ENCODE measurements at regions not wholly inside any gene's neighbourhood (a gene's known extent, or its start where the extent isn't known, plus 50 kb on each side); places are given as distances from the start of the nearest gene placed in this dataset.

DNA sequence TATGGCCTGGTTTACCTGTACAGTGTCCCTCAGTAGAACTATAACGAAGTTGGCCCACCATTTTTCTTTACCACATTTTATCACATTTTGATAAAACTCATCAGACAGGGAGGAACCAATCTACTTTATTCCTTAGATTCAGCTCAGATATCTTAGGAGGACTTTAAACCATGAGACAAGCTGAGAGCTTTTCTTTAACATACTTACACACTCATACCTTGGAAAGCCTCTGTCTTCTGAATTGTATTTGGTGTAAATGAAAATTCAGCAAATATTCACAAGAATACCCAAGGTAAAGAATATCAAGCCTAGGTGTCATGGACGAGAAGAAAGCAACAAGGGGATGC lies 313.2 kb downstream of the ENC1 start:
- H3K36me3 ChIP-seq, result no peaks in the 10 kb centered on the region
- no peaks in the 10 kb centered on the region for H3K4me1 ChIP-seq
- TF ChIP-seq, protein P1, sequence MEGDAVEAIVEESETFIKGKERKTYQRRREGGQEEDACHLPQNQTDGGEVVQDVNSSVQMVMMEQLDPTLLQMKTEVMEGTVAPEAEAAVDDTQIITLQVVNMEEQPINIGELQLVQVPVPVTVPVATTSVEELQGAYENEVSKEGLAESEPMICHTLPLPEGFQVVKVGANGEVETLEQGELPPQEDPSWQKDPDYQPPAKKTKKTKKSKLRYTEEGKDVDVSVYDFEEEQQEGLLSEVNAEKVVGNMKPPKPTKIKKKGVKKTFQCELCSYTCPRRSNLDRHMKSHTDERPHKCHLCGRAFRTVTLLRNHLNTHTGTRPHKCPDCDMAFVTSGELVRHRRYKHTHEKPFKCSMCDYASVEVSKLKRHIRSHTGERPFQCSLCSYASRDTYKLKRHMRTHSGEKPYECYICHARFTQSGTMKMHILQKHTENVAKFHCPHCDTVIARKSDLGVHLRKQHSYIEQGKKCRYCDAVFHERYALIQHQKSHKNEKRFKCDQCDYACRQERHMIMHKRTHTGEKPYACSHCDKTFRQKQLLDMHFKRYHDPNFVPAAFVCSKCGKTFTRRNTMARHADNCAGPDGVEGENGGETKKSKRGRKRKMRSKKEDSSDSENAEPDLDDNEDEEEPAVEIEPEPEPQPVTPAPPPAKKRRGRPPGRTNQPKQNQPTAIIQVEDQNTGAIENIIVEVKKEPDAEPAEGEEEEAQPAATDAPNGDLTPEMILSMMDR (IDR thresholded peaks at IDR 0.05), result no peak
- DNase-seq, result no peak
- H3K27ac ChIP-seq, result peak overlapping the region; percentile 4
- no peaks in the 10 kb centered on the region for H3K27me3 ChIP-seq
- no peak overlapping the region for H3K9ac ChIP-seq (ENCODE audit: low read depth in 2 of 2, low read length in 2 of 2)
- intact Hi-C loops (cut with DNase I), result no loop called here
- H3K9me3 ChIP-seq, result no peaks in the 10 kb centered on the region
- H3K4me3 ChIP-seq, result no peak overlapping the region

- Histone ChIP-seq H3K27ac (peak overlapping the region; percentile 4), H3K9ac (ENCODE audit: low read depth in 2 of 2, low read length in 2 of 2) (no peak overlapping the region), H3K4me1 (no peaks in the 10 kb centered on the region), H3K36me3 (no peaks in the 10 kb centered on the region), H3K27me3 (no peaks in the 10 kb centered on the region), H3K4me3 (no peak overlapping the region), H3K9me3 (no peaks in the 10 kb centered on the region)
- DNase-seq, result peak; percentile 64
- intact Hi-C loops (cut with DNase I), result no loop called here
- TF ChIP-seq, protein P1 (IDR thresholded peaks at IDR 0.05), result no peak
These were observed 313.8 kb downstream of the ENC1 start for GRCh38 chr5:74326571-74327338.

DNA sequence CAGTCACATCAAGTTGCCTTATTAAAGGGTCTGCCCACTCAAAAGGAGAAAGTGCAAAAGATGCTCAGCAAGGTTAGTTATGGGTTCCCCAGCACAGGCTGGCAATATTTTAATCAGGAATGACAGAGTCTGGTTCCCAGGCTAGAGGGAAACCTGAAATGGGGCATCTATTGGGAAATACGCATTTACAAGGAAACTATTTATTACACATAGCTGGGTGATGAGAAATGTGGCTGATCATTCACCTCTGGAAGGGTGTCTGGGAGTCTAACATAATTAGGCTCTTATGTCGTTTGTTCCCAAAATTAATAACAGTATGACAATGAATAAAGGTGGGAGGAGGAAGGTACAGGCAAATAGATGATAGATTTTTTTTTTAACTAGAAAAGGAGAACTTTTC lies 314.7 kb downstream of the ENC1 start:
- H3K36me3 ChIP-seq, result no peaks in the 10 kb centered on the region
- H3K9ac ChIP-seq (ENCODE audit: low read depth in 2 of 2, low read length in 2 of 2), result no peak overlapping the region
- H3K27me3 ChIP-seq, result no peaks in the 10 kb centered on the region
- TF ChIP-seq, protein P1 (IDR thresholded peaks at IDR 0.05), result no peak
- no peak overlapping the region for H3K4me3 ChIP-seq
- DNase-seq, result no peak
- no peak overlapping the region for H3K27ac ChIP-seq
- H3K9me3 ChIP-seq, result no peaks in the 10 kb centered on the region
- no peaks in the 10 kb centered on the region for H3K4me1 ChIP-seq
- intact Hi-C loops (cut with DNase I), result no loop called here

- Histone ChIP-seq H3K27me3 (no peaks in the 10 kb centered on the region), H3K4me1 (no peaks in the 10 kb centered on the region), H3K36me3 (no peaks in the 10 kb centered on the region), H3K4me3 (no peak overlapping the region), H3K9me3 (no peaks in the 10 kb centered on the region), H3K27ac (no peak overlapping the region), H3K9ac (ENCODE audit: low read depth in 2 of 2, low read length in 2 of 2) (no peak overlapping the region)
- intact Hi-C loops (cut with DNase I), result no loop called here
- DNase-seq, result no peak
- TF ChIP-seq, protein P1 (IDR thresholded peaks at IDR 0.05), result no peak
These were observed 316.0 kb downstream of the ENC1 start for GRCh38 chr5:74324556-74324955.

GRCh38 chr5:74322944-74323343 lies 317.6 kb downstream of the ENC1 start:
- intact Hi-C loops (cut with DNase I), result no loop called here
- Histone ChIP-seq H3K9me3 (no peaks in the 10 kb centered on the region), H3K9ac (ENCODE audit: low read depth in 2 of 2, low read length in 2 of 2) (no peak overlapping the region), H3K27ac (no peak overlapping the region), H3K4me1 (no peaks in the 10 kb centered on the region), H3K27me3 (no peaks in the 10 kb centered on the region), H3K4me3 (no peak overlapping the region), H3K36me3 (no peaks in the 10 kb centered on the region)
- no peak for DNase-seq
- TF ChIP-seq, protein P1 (IDR thresholded peaks at IDR 0.05), result no peak

Measured in colonic mucosa (tissue), 4 donors.